CD4-positive, alpha-beta T cell treated with Interleukin-15 for 1 hour (primary cell): ENCODE measurements at regions not wholly inside any gene's neighbourhood (a gene's known extent, or its start where the extent isn't known, plus 50 kb on each side); places are given as distances from the start of the nearest gene placed in this dataset.
"Not testable (repeated sequence)": the region's sequence is repeated elsewhere in the genome, so short reads cannot be mapped to it uniquely, and the experiment has no call there.

Source experiments
- DNase-seq: peaks from one replicate; pipeline ENCODE4 v3.0.0-alpha.2; 2020

DNA sequence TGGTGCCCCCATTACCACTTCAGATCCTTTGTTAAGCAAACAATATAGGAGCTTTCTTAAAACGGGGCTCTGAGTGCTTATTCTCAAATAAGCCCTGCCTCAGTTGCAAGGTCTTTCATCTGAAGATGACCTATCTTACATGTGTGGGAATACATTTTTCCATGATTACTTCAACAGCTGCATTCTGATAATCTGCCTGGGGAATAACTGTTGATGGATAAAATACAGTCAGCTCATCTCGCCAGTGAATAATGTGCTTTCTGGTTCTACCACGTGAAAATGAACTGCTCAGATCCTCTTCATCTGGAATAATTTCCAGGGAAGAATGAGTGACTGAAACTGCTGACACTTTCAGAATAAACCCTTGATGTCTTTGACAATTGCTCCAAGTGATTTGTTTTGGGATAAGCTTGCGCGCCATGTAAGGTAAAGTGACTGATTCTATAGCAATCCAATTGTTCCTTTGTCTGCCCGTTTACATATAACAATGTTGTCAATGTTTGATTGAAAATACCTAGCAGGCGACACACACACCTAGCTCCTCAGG is 161.3 kb downstream of the RTL9 start:
- DNase-seq: no peak

- DNase-seq: not testable (repeated sequence)
Measured at GRCh38 chrX:110520652-110521051, 162.0 kb downstream of the RTL9 start.

GRCh38 chrX:110531873-110532580 is 173.4 kb downstream of the RTL9 start:
- no peak for DNase-seq

DNA sequence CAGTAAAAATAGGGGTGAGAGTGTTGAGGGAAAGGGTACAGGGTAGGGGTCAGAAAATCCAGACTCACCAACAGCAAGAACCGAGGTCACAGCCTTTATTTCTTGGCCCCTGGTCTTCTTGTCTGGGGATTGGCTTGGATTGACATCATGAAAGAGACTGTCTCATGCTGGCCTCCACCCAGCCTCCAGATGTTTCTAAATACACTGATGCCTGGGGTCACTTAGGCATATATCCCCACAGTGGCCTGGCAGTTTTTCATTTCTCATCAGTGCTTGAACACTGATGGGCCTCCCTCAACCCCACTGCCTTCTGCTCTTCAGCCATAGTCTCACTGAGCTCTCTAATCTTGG is 173.9 kb downstream of the RTL9 start:
- no peak for DNase-seq

DNA sequence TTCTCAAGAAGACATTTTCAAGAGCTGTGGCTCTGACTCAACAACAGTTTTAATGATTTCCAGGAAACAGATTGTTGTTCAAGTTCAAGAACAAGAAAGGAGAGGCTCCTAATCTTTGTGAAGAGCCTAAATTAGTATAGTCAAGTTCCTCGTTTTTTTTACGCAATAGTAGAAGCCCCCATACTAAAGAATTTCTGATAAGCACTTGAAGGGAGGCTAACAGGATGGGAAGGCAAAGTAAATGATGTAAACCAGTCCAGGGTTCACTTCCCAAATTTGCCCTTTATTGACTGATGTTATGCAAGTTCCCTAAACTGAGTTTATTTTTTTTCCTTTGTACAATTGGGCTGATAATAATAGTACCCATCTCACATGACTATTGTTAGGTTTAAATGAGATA is 178.2 kb downstream of the RTL9 start:
- DNase-seq: no peak

DNA sequence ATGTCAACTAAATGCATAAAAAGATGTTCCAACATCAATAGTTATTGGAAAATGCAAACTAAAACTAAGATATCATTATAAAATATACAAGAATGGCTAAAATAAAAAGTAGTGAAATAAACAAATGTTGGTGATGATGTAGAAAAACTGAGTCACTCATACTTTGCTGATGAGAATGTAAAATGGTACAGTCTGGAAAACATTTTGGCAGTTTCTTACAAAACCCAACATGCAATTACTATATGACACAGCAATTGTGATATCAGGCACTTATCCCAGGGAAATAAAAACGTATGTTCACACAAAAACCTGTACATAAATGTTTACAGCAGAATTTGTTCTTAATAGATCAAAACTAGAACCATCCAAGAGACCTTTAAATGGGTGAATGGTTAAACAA is 182.6 kb downstream of the RTL9 start:
- DNase-seq: no peak

GRCh38 chrX:110550854-110551253 is 192.2 kb downstream of the RTL9 start:
- DNase-seq: not testable (repeated sequence)

DNA sequence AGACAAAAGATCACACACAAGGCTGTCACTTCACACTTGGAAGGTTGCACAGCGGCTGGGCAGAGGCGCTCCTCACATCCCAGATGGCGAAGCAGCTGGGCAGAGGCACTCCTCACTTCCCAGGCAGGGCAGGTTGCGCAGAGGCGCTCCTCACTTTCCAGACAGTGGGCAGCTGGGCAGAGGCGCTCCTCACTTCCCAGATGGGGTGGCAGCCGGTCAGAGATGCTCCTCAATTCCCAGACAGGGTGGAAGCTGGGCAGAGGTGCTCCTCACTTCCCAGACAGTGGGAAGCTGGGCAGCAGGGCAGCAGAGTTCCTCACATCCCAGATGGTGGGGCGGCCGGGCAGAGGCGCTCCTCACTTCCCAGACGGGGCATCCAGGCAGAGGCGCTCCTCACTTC is 199.2 kb downstream of the RTL9 start:
- DNase-seq: no peak

DNA sequence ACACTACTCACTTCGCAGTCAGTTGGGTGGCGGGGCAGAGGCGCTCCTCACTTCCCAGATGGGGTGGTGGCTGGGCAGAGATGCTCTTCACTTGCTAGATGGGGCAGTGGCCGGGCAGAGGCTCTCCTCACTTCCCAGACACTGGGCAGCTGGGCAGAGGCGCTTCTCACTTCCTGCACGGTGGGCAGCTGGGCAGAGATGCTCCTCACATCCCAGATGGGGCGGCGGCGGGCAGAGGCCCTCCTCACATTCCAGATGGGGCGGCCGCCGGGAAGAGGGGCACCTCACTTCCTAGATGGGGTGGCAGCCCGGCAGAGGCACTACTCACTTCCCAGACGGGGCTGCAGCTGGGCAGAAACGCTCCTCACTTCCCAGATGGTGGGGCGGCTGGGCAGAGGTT is 199.8 kb downstream of the RTL9 start:
- no peak for DNase-seq

DNA sequence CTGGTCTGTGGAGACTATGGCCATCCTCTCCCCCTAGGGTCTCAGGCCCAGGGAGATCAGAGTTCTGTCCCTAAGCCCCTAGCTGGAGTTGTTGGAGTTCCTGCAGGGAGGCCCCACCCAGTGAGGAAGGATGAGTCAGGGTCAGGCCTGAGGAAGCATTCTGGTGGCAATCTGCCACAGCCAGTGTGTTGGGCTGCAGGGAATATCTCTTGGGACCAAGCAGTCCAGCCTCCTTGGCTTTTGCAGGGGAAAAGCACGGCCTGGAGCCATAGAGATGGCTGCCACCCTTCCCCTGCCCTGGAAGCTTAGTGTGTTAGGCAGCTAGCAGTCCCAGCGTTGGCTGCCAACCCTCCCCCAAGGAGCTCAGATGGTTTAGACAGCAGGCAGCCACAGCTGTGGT is 202.4 kb downstream of the RTL9 start:
- DNase-seq: no peak

DNA sequence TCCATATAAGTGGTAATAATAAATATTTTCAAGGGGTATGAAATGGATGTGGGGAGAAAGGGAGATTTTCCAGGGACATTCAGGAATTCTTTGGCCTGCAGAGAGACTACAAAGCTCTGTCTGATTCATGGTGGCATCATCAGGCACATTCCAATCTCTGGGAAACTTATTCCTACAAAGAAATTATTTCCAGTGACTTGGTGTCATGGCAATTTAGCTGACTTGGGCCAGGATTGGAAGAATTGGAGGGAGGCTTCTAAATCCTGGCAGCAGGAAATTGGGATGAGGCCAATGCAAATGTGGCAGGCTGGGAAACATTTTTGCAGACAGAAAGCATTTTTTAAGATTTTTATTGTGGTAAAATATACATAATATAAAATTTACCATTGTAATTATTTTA is 204.6 kb downstream of the RTL9 start:
- DNase-seq: no peak

- DNase-seq: no peak
Measured at GRCh38 chrX:110568441-110568840, 209.8 kb downstream of the RTL9 start.

DNA sequence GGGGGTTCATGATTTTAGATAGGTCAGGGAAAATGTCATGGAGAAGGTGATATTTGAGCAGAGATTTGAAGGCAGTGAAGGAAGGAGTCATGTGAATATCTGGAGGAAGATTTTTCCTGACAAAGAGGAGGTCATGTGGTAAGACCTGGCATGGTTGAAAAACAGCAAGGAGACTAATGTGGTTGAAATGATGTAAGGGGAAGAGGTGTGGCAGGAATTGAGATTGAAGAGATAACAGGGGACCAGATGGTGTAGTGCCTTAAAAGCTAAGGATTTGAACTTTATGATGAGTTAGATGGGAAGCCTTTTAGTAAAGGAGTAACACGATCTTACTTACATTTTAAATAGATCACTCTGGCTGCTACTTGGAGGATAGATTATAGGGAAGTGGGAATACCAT is 210.9 kb downstream of the RTL9 start:
- no peak for DNase-seq

DNA sequence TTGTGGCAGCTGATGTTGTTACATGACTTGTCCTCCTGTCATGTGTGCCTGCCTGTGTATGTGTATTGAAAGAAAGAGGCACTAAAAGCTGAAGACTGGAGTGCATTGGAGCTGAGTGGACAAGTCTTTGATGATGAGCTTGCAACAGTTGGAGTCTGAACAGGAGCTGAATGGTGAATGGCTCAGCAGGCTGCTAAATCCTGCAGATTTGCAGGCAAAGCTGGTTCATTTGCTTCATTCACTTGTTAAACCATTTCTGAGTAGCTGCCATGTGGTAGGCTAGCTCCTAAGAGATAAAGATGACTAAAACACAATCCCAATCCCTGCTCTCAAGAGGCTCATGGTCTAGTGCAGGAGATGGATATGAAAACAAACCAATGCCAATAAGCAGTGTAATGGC is 217.3 kb downstream of the CHRDL1 start:
- DNase-seq: no peak

DNA sequence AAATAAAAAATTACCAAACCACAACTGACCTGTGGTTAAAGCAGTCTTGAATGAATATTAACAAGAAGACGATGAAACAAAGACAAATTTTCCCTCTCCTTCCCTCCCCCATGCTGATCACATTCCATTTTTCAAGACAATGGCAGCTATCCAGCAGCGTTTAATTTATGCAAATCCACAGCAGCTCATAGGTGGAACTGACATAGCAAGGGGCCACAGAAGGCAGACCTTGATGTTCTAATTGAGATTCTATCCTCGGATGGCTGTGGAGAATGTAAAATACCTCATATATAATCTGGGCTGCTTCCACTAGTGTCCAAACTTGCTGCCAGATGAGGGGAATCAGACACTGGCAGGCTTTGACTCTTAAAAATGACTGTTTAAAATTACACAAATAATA is 211.5 kb downstream of the CHRDL1 start:
- DNase-seq: no peak

DNA sequence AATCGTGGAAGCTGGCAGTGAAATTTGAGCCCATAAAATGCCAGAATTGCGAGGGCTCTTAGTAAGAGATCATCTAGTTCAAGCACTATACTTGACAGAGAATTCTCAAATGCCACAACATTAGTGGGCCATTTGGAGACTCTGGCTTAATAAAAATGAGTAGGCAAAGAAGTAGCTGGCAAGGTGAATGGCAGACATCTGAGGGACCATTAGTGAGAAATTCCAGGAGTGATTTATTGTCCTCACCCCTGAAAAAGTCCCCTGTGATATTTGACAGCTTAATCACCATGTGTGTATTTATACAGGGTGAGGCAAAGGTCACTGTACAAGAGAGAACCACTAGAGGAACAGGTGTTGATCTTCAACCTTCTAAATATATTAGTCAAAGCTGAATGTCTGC is 207.5 kb downstream of the CHRDL1 start:
- DNase-seq: no peak

- no peak for DNase-seq
Measured at GRCh38 chrX:110588853-110589252, 206.8 kb downstream of the CHRDL1 start.

DNA sequence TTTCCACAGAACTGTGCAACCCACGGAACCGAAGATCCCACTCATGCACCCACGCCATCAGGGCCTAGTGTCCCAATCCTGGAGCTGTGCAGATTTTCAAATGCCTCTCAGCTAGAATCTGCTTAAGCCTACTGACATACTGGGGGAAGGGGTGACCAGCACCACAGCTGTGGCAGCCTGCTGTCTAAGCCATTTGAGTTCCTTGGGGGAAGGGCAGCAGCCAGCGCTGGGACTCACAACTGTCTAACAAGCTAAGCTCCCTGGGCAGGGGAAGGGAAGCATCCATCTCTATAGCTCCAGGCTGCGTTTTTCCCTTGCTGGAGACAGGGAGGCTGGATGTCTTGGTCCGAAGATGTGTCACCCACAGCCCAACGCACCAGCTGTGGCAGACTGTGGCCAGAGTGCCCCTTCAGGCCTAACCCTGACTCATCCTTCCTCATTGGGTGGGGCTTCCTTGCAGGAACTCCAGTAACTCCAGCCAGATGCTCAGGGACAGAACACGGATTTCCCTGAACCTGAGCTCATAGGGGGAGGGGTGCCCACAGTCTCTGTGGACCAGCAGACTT is 194.8 kb downstream of the CHRDL1 start:
- DNase-seq: no peak

GRCh38 chrX:110614596-110614995 is 181.0 kb downstream of the CHRDL1 start:
- no peak for DNase-seq
